Activated T-cell treated with anti-CD3 and anti-CD28 coated beads, Interleukin-2, amount 50 U/mL, for 4 hours (primary cell): ENCODE measurements at regions not wholly inside any gene's neighbourhood (a gene's known extent, or its start where the extent isn't known, plus 50 kb on each side); places are given as distances from the start of the nearest gene placed in this dataset.
A peak's percentile ranks its signal among the peaks of the same experiment; 100 is the strongest.

ENCODE experiments used
- ATAC-seq, 2 donors: fragments of 200-7000 bp; cut with Tn5 transposase; one replicate each; pipeline ENCODE4 v1.10.0; 2021
- DNase-seq: peaks from one replicate; pipeline ENCODE4 v3.0.0-alpha.2; 2020
- H3K27me3 Mint-ChIP-seq: one replicate; pipeline ENCODE4 v1.8.0; 2021; ENCODE audit warnings: low read depth, mixed read lengths
- H3K36me3 Mint-ChIP-seq: one replicate; pipeline ENCODE4 v1.8.0; 2022; ENCODE audit warnings: mixed read lengths; ENCODE audit not compliant: insufficient read depth
- H3K4me1 Mint-ChIP-seq: one replicate; pipeline ENCODE4 v1.8.0; 2021; ENCODE audit warnings: low read depth, mixed read lengths
- H3K4me3 Mint-ChIP-seq: one replicate; pipeline ENCODE4 v1.8.0; 2021; ENCODE audit warnings: mild to moderate bottlenecking, moderate library complexity, mixed read lengths
- H3K9me3 Mint-ChIP-seq: one replicate; pipeline ENCODE4 v1.8.0; 2021; ENCODE audit warnings: mixed read lengths

DNA sequence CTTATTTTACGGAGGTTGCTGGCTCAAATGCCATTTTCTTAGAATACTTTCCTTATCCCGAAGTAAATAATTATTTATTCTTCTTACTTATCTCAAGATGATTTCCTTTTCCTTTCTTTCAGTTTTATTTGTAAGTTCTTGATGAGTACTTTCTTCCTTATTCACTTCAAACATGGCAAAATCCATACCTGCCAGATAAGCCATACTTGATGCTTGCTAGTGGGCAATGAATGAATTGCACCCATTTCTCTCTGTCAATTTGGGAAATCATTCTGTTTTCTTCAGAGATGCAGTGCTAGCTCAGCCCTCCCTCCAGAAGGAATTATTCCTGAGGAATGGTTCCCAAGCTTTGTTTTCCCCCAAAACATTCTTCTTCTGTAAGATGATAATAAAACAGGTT, 598.3 kb downstream of the SPRY1 start:
- DNase-seq (no peak), ATAC-seq (no peak)
- H3K4me3 Mint-ChIP-seq = no peak overlapping the region
- no peaks in the 10 kb centered on the region for H3K27me3 Mint-ChIP-seq
- H3K9me3 Mint-ChIP-seq = no peaks in the 10 kb centered on the region
- no peaks in the 10 kb centered on the region for H3K4me1 Mint-ChIP-seq
- no peaks in the 10 kb centered on the region for H3K36me3 Mint-ChIP-seq

DNA sequence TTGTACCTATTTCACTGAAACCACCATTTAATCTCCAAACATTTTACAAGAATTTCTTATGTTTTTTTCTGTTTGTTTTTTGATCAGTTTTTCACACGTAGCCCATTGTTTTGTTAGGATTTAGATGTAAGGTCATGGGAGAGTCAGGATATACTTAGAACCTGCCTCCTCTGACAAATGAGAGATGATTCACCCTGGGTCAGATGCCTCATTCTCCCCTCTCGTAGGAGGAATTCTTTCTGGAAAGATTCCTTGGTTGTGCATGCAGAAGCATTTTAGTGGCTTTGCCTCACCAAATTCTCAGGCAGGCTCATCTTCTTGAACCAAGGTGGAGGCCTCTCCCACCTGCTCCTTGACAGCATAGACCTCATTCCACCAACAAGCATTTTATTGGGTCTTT, 599.3 kb downstream of the SPRY1 start:
- H3K36me3 Mint-ChIP-seq = no peaks in the 10 kb centered on the region
- no peaks in the 10 kb centered on the region for H3K4me1 Mint-ChIP-seq
- DNase-seq (no peak), ATAC-seq (no peak)
- no peaks in the 10 kb centered on the region for H3K27me3 Mint-ChIP-seq
- H3K4me3 Mint-ChIP-seq = no peak overlapping the region
- H3K9me3 Mint-ChIP-seq = no peaks in the 10 kb centered on the region

DNA sequence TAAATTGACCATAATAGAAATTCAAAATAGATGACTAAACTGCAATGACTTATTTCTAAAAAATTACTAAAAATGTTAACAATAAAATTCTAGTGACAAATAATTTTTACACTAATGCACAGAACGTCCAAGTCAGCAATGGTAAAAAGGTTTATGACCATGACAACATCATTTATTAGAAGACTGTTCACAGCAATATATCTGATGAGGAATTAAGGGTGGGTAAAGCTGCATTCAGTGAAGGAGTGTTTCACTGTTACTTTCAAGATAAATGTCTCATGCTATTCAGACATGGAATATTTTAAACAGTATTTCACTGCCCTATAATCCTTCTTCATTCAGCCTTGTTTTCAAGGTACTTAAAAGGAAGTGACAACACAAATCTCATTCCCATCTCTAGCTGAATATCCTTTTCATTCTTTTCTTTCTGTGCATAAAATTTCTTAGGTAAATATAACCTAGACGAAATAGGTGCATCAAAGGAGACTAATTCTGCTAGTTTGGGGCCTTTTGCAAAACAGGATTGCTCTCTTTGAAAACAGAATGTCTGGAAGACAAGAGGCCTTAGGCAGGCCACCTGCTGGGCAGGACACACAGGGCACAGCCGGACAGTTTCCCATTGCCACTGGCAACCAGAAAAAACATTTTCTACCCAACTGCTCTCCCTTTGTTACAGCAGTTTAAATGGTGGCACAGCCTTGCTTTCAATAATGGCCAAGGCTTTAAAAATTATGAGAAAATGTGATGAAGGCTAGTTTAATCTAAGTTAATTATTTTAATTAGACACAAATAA, 600.3 kb downstream of the SPRY1 start:
- no peak overlapping the region for H3K4me3 Mint-ChIP-seq
- H3K27me3 Mint-ChIP-seq = no peaks in the 10 kb centered on the region
- ATAC-seq (no peak), DNase-seq (no peak)
- H3K9me3 Mint-ChIP-seq = no peaks in the 10 kb centered on the region
- H3K36me3 Mint-ChIP-seq = no peaks in the 10 kb centered on the region
- no peaks in the 10 kb centered on the region for H3K4me1 Mint-ChIP-seq

DNA sequence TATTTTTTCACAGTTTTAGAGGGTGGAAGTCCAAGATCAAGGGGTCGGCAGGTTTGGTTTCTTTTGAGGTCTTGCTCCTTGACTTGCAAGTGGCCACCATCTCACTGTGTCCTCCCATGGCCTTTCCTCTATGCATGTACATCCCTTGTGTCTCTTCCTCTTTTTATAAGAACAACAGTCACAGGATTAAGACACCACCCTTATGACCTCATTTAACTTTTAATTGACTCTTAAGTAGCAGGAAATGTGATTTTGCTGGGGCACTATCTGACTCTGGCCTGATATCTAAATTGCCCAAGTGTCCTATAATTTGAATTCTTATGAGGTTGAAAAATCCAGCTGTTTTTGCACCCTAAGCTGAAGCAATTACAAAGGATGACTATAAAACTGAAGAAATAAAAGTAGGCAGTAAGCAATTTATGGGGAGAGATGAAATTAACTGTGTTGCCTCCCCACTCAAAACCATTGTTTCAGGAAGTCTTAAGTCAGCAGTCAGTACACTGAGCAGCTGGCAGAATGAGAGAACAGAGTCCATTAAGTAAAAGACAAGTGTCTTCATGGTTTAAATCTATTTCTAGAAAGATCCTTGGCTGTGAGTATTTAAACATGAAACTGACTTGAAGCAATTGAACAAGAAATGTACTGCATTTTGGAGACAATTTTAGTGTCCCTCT, 601.3 kb downstream of the SPRY1 start:
- DNase-seq (no peak), ATAC-seq (no peak)
- no peaks in the 10 kb centered on the region for H3K9me3 Mint-ChIP-seq
- H3K4me1 Mint-ChIP-seq = no peaks in the 10 kb centered on the region
- H3K27me3 Mint-ChIP-seq = no peaks in the 10 kb centered on the region
- no peak overlapping the region for H3K4me3 Mint-ChIP-seq
- no peaks in the 10 kb centered on the region for H3K36me3 Mint-ChIP-seq

DNA sequence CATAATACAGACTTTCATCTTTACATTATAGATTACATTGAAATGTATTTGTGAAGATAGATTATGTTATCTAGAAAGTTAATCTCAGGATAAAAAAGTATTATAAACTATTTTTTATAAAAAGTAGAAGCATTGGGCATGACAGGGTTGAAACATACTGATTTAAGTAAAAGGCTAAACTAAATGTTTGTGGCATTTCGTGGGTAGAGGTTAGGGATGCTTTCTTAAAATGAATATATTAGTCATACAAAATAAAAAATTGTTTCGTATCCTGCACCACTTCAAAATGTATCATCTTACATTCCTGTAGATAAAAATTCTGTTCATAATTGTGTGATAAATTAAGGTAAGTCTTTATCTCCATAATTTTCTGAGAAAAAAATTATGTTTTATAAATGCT, 603.6 kb downstream of the SPRY1 start:
- H3K4me3 Mint-ChIP-seq = no peak overlapping the region
- no peak for ATAC-seq
- no peaks in the 10 kb centered on the region for H3K36me3 Mint-ChIP-seq
- no peaks in the 10 kb centered on the region for H3K9me3 Mint-ChIP-seq
- H3K4me1 Mint-ChIP-seq = no peaks in the 10 kb centered on the region
- H3K27me3 Mint-ChIP-seq = no peaks in the 10 kb centered on the region
- no peak for DNase-seq

DNA sequence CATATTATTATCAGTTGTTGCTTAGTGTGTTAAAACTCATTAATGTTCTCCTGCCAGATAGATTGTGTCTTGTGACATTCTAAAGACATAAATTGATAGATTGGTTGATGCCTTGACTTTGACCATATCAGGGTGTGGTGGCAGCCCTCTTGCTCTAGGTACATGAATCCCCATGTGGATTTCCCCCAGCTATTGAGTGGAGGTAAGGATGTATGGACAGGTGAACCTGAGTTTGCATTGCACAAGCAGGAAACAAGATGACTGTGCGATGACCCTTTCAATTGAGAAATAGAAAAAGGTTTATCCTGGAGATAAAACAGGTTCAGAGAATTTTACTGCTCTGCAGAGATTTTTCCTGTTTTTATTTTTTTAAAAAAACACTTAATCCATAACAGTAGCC, 619.2 kb downstream of the SPRY1 start:
- H3K4me1 Mint-ChIP-seq = peaks cover 1% of the 10 kb centered on the region
- no peak overlapping the region for H3K4me3 Mint-ChIP-seq
- DNase-seq = no peak
- no peaks in the 10 kb centered on the region for H3K9me3 Mint-ChIP-seq
- no peaks in the 10 kb centered on the region for H3K36me3 Mint-ChIP-seq
- H3K27me3 Mint-ChIP-seq = no peaks in the 10 kb centered on the region
- no peak for ATAC-seq

DNA sequence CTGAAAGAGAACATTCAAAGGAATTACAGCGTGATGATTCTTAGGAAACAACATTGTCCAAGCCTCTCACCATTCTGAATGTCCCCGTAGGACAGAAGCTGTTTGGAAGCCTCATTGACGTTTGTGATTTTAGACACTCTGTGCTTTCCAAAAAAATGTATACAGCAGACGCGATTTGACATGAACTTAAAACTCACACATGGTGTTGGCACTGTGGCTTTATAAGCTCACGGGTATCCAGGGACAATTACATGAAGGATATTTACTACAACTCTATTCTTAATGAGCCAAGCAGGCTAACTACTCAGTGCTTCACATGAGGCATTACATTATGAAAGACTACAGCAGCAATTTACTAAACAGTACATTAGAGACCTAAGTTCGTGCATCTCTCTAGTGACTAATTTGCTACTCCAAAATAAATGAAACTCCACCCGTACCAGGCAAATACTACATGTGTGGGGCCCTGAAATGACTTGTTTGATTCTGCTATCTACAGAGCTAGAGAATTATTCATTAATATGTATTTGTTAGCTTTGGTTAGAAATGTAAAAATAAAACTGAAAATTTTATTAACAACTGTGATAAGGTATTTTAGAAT, 620.7 kb downstream of the SPRY1 start:
- H3K27me3 Mint-ChIP-seq = no peaks in the 10 kb centered on the region
- no peak for DNase-seq
- no peaks in the 10 kb centered on the region for H3K36me3 Mint-ChIP-seq
- H3K9me3 Mint-ChIP-seq = no peaks in the 10 kb centered on the region
- peaks cover 1% of the 10 kb centered on the region for H3K4me1 Mint-ChIP-seq
- no peak overlapping the region for H3K4me3 Mint-ChIP-seq
- no peak for ATAC-seq

DNA sequence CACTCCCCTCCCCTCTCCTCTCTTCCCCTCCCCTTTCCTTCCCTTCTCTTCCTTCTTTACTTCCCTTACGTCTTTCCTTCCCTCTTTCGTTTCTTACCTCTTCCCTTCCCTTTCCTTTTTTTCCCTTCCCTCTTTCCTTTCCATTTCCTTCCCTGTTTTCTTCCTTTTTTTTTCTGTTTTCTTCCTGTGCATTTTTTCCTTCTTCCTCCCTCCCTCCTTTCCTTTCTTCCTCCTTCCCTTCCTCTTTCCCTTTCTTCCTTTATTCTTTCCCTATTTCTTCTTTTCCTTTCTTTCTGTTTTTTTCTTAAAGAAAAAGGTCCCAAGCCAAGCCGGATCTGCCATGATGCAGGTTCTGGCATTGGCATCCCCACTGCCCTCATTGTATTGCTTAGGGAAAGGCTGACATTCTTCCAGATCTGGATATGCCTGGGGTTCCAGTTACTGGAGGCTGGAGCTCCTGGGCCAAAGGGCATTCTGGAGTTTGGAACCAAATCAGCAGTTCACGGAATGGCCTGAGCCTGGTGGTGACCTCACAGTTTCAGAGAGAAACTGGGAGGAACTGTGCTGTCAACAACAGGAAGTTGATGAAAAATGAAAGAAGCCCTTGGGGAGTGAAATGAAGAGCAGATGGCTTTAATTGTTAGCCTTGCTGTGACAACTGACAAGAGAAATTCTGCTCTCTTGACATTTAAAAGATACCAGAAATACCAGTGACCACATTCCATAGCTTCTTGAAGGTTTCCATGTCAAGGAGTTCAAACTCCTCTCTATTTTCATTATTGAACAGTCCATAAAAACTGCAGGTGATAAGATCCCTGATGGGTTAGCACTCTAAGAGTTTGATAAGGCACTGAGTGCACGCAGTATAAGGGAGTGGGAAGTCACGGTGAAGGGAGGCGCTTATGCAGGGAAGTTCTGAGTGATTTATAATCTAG, 622.1 kb downstream of the SPRY1 start:
- Mint-ChIP-seq H3K4me1 (peaks cover 1% of the 10 kb centered on the region), H3K27me3 (no peaks in the 10 kb centered on the region), H3K4me3 (peak overlapping the region; percentile 37), H3K36me3 (no peaks in the 10 kb centered on the region), H3K9me3 (no peaks in the 10 kb centered on the region)
- DNase-seq = no peak
- no peak for ATAC-seq

DNA sequence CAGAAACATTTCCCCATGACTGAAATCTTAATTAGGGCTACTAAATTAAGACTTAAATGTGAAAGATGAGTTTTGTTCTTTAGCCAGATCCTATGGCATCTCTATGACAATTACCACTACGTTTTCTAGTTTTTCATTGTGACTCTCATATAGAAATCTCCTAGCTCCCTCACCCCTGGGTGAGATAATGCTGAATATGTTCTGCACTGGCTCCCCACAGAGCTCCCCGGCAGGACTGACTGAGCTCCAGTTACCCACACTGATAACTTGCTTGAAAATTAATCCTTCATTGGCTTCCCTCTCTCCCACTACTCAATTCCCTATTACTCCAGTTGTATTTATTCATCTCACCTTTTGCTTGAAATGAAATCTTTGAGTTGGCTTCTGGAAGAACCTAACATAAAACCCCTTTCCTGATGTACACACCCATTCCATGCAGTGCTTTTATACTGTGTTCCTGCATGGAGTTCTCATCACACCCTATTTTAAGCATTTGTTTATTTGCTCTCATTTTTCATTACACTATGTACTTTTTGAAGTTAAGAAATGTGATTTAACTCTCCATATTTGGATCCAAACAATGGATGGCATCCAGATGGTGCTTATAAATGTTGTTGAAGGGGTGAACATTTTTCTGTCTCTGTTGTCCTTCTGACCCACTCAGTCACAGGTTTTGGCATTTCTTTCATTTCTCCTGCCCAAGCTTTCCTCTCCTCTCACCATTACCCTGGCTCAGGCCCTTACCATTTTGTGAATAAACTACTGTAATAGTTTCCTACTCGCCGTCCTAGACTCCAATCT, 623.4 kb downstream of the SPRY1 start:
- Mint-ChIP-seq H3K27me3 (no peaks in the 10 kb centered on the region), H3K4me1 (peaks cover 1% of the 10 kb centered on the region), H3K4me3 (no peak overlapping the region), H3K9me3 (no peaks in the 10 kb centered on the region), H3K36me3 (no peaks in the 10 kb centered on the region)
- ATAC-seq (no peak), DNase-seq (no peak)

DNA sequence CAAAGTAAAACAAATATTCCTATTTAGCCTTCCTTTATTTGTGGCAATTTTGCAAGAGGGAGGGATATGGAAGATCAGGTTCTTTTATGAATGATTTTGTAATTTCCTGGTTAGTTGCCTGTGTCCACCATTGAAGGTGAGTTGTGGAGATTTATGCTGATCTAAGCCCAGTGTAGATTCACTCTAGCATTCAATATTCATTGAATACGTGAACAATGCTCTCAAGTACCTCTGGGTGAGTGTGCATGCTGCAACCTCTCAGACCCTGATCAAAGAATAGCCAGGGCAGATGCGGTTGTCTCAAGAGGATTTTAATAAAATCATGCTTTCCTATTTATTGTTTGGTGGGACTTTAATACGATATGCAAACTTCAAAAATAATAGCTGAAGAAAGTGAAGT, 628.4 kb downstream of the SPRY1 start:
- H3K27me3 Mint-ChIP-seq = no peaks in the 10 kb centered on the region
- no peak for DNase-seq
- H3K4me1 Mint-ChIP-seq = no peaks in the 10 kb centered on the region
- ATAC-seq = no peak
- no peaks in the 10 kb centered on the region for H3K9me3 Mint-ChIP-seq
- no peaks in the 10 kb centered on the region for H3K36me3 Mint-ChIP-seq
- H3K4me3 Mint-ChIP-seq = no peak overlapping the region

DNA sequence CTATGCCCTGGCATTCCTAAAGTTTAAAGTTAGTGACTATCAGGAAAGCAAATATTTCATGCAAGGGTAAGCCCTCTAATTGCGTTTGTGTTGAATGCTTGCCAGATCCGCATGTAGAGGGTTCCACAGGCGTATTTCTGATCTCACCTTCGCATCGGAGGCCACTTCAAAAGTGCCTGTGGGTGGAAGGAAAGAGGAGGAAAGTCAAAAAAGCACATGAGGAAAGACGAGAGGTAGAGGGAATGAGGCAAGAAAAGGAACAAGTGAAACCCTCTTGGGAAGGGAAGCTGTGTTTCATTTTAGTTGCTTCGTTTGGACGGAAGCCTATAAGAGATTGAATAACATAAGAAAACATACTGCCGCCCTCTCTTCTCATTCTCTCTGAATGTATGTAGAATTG, 628.8 kb downstream of the SPRY1 start:
- H3K36me3 Mint-ChIP-seq = no peaks in the 10 kb centered on the region
- no peaks in the 10 kb centered on the region for H3K27me3 Mint-ChIP-seq
- no peaks in the 10 kb centered on the region for H3K4me1 Mint-ChIP-seq
- H3K9me3 Mint-ChIP-seq = no peaks in the 10 kb centered on the region
- ATAC-seq (no peak), DNase-seq (no peak)
- no peak overlapping the region for H3K4me3 Mint-ChIP-seq

DNA sequence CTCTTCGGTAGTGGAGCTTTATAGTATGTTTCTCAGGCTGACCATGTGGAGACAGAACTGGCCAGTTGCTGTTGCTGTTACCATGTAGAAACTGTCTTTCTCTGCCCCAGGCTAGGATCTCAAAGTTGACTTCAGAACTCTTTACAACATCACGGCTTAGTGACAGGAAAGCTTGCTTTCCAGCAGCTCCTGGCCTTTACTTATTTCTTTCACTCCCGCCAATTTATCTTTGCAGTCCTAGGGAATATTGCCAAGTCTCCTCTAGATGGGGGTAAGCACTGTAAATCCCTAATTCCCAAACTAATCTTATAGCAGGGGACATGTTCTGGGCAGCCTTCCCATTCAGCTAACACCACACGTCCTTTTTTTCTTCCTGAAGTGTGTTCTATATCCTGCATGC, 631.6 kb downstream of the SPRY1 start:
- DNase-seq (no peak), ATAC-seq (no peak)
- H3K27me3 Mint-ChIP-seq = no peaks in the 10 kb centered on the region
- H3K4me1 Mint-ChIP-seq = no peaks in the 10 kb centered on the region
- no peaks in the 10 kb centered on the region for H3K9me3 Mint-ChIP-seq
- no peaks in the 10 kb centered on the region for H3K36me3 Mint-ChIP-seq
- no peak overlapping the region for H3K4me3 Mint-ChIP-seq

DNA sequence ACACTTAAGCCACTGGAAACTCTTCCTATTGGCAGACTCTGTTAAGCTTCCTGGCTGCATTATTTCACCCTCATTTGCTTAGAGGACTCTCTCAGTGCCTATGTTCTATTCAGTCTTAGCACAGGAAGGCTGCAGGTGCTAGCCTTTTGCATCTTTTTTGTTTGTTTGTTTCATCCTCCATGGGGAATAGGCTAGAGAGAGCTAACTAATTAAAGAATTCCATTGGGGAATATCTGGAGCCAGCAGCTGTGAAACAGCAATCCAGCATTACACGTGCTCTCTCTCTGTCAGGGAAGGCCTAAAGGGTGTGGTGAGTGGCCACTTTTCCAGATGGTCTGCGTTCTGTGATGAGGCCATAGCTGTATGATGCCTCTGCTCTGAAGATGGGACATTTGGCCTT, 633.6 kb downstream of the SPRY1 start:
- ATAC-seq (no peak), DNase-seq (no peak)
- no peaks in the 10 kb centered on the region for H3K4me1 Mint-ChIP-seq
- no peaks in the 10 kb centered on the region for H3K27me3 Mint-ChIP-seq
- H3K36me3 Mint-ChIP-seq = no peaks in the 10 kb centered on the region
- no peak overlapping the region for H3K4me3 Mint-ChIP-seq
- no peaks in the 10 kb centered on the region for H3K9me3 Mint-ChIP-seq

DNA sequence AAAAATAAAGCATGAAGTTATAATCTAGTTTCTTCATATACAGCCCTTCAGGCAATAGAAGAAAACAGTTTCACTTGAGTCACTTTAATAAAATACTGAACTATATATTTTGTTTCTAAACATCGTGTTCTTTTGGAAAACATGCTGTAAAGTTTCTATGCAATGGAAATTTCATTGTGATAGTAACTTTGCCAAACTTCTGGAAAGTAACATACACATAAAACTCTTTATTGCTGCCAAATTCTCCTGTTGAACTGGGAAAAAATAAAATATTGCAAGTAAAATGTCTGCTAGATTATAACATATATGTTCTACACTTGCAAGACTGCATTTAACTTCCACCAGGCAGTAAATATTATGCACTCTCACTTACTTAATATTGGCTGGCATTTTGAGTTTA, 635.4 kb downstream of the SPRY1 start:
- ATAC-seq (no peak), DNase-seq (no peak)
- H3K4me1 Mint-ChIP-seq = no peaks in the 10 kb centered on the region
- no peaks in the 10 kb centered on the region for H3K36me3 Mint-ChIP-seq
- no peaks in the 10 kb centered on the region for H3K9me3 Mint-ChIP-seq
- no peak overlapping the region for H3K4me3 Mint-ChIP-seq
- no peaks in the 10 kb centered on the region for H3K27me3 Mint-ChIP-seq
